Vagina (tissue), 2 donors: ENCODE measurements at regions not wholly inside any gene's neighbourhood (a gene's known extent, or its start where the extent isn't known, plus 50 kb on each side); places are given as distances from the start of the nearest gene placed in this dataset.

Experiments used
- DNase-seq, 2 donors: peaks; one replicate each; pipeline ENCODE4 v3.0.0-alpha.2; 2017; ENCODE audit errors: extremely low spot score in 2 of 2
- H3K27ac ChIP-seq: fragments of 200-600 bp; sonication (generic); one replicate; pipeline ENCODE4 v1.5.1; 2019
- H3K27me3 ChIP-seq: fragments of 200-600 bp; sonication (generic); one replicate; pipeline ENCODE4 v1.5.1; 2019
- H3K36me3 ChIP-seq, 2 donors: fragments of 200-600 bp; sonication (generic); one replicate each; pipeline ENCODE4 v1.5.1; 2017 to 2019
- H3K4me1 ChIP-seq: fragments of 200-600 bp; sonication (generic); one replicate; pipeline ENCODE4 v1.5.1; 2019
- H3K4me3 ChIP-seq, 2 donors: fragments of 200-600 bp; sonication (generic); 1 replicate in 1 of 2; 2 replicates in 1 of 2; pipeline ENCODE4 v1.5.1; 2016 to 2019
- H3K9me3 ChIP-seq: fragments of 200-600 bp; sonication (generic); one replicate; pipeline ENCODE4 v1.5.1; 2019
- CTCF ChIP-seq, 3 experiments: fragments of 450-650 bp in 2 of 3; fragments of 200-600 bp in 1 of 3; sonication (generic) in 1 of 3; IDR thresholded peaks; one replicate each; pipeline ENCODE4 v1.5.1; 2017 to 2019; ENCODE audit warnings: antibody characterized with exemption in 3 of 3, mild to moderate bottlenecking in 2 of 3, moderate library complexity in 2 of 3
- POLR2A ChIP-seq, 2 donors: fragments of 450-650 bp; IDR thresholded peaks; one replicate each; pipeline ENCODE4 v1.6.1; 2017; ENCODE audit warnings: antibody characterized with exemption in 2 of 2, mild to moderate bottlenecking in 2 of 2, moderate library complexity in 2 of 2
- POLR2AphosphoS5 ChIP-seq, 2 donors: sonication (generic); formaldehyde crosslinking; IDR thresholded peaks; one replicate each; pipeline ENCODE4 v1.9.0; 2017; ENCODE audit warnings: antibody characterized with exemption in 2 of 2, mild to moderate bottlenecking in 2 of 2, low read depth in 1 of 2; ENCODE audit not compliant: insufficient read depth in 1 of 2
- intact Hi-C: fragments of 100-400 bp; cut with DNase I; formaldehyde crosslinking; loops from one replicate; pipeline ENCODE4 v1.15.1; 2023

GRCh38 chr12:107565551-107565950, 120.0 kb upstream of the PWP1 start:
- no peaks in the 10 kb centered on the region for H3K9me3 ChIP-seq
- H3K4me1 ChIP-seq, result no peaks in the 10 kb centered on the region
- H3K36me3 ChIP-seq, result no peaks in the 10 kb centered on the region
- no peak overlapping the region for H3K27ac ChIP-seq
- H3K27me3 ChIP-seq, result no peaks in the 10 kb centered on the region
- no peak for TF ChIP-seq CTCF (IDR thresholded peaks at IDR 0.05)
- TF ChIP-seq POLR2AphosphoS5 (IDR thresholded peaks at IDR 0.05; ENCODE audit: insufficient read depth in 1 of 2, low read depth in 1 of 2), result no peak
- no peak for TF ChIP-seq POLR2A (IDR thresholded peaks at IDR 0.05)
- no peak for DNase-seq
- intact Hi-C loops, result no loop called here
- H3K4me3 ChIP-seq, result no peak overlapping the region

GRCh38 chr12:107567876-107568619, 117.6 kb upstream of the PWP1 start:
- H3K4me3 ChIP-seq, result no peak overlapping the region
- intact Hi-C loops, result no loop called here
- H3K27me3 ChIP-seq, result no peaks in the 10 kb centered on the region
- TF ChIP-seq CTCF (IDR thresholded peaks at IDR 0.05) (no peak), POLR2A (IDR thresholded peaks at IDR 0.05) (no peak), POLR2AphosphoS5 (IDR thresholded peaks at IDR 0.05; ENCODE audit: insufficient read depth in 1 of 2, low read depth in 1 of 2) (no peak)
- no peak for DNase-seq
- no peaks in the 10 kb centered on the region for H3K4me1 ChIP-seq
- no peaks in the 10 kb centered on the region for H3K36me3 ChIP-seq
- H3K27ac ChIP-seq, result no peak overlapping the region
- H3K9me3 ChIP-seq, result no peaks in the 10 kb centered on the region

GRCh38 chr12:107568718-107569117, 116.9 kb upstream of the PWP1 start:
- Histone ChIP-seq H3K27me3 (no peaks in the 10 kb centered on the region), H3K27ac (no peak overlapping the region), H3K36me3 (no peaks in the 10 kb centered on the region), H3K4me1 (no peaks in the 10 kb centered on the region), H3K4me3 (no peak overlapping the region), H3K9me3 (no peaks in the 10 kb centered on the region)
- TF ChIP-seq POLR2A (IDR thresholded peaks at IDR 0.05) (no peak), POLR2AphosphoS5 (IDR thresholded peaks at IDR 0.05; ENCODE audit: insufficient read depth in 1 of 2, low read depth in 1 of 2) (no peak), CTCF (IDR thresholded peaks at IDR 0.05) (no peak)
- no peak for DNase-seq
- intact Hi-C loops, result no loop called here

- intact Hi-C loops, result no loop called here
- DNase-seq, result no peak
- H3K4me3 ChIP-seq, result no peak overlapping the region
- TF ChIP-seq POLR2AphosphoS5 (IDR thresholded peaks at IDR 0.05; ENCODE audit: insufficient read depth in 1 of 2, low read depth in 1 of 2) (no peak), POLR2A (IDR thresholded peaks at IDR 0.05) (no peak), CTCF (IDR thresholded peaks at IDR 0.05) (no peak)
- H3K27me3 ChIP-seq, result no peaks in the 10 kb centered on the region
- H3K36me3 ChIP-seq, result no peaks in the 10 kb centered on the region
- no peaks in the 10 kb centered on the region for H3K9me3 ChIP-seq
- H3K27ac ChIP-seq, result no peak overlapping the region
- H3K4me1 ChIP-seq, result no peaks in the 10 kb centered on the region
Observed at GRCh38 chr12:107570721-107571120, 114.9 kb upstream of the PWP1 start.

GRCh38 chr12:107571492-107571891, 114.1 kb upstream of the PWP1 start:
- no peak for DNase-seq
- Histone ChIP-seq H3K36me3 (no peaks in the 10 kb centered on the region), H3K4me3 (no peak overlapping the region), H3K4me1 (no peaks in the 10 kb centered on the region), H3K27ac (no peak overlapping the region), H3K27me3 (no peaks in the 10 kb centered on the region), H3K9me3 (no peaks in the 10 kb centered on the region)
- intact Hi-C loops, result no loop called here
- TF ChIP-seq POLR2A (IDR thresholded peaks at IDR 0.05) (no peak), CTCF (IDR thresholded peaks at IDR 0.05) (no peak)
